ENCODE measurements at regions not wholly inside any gene's neighbourhood (a gene's known extent, or its start where the extent isn't known, plus 50 kb on each side); places are given as distances from the start of the nearest gene placed in this dataset.

GRCh38 chr7:85765698-85766298, 578.9 kb upstream of the SEMA3D start:
- no peak for DNase-seq (ENCODE audit: low read depth)
- H3K4me3 ChIP-seq (ENCODE audit: control insufficient read depth, low read depth, low read length): no peak overlapping the region
- TF ChIP-seq, protein P1, sequence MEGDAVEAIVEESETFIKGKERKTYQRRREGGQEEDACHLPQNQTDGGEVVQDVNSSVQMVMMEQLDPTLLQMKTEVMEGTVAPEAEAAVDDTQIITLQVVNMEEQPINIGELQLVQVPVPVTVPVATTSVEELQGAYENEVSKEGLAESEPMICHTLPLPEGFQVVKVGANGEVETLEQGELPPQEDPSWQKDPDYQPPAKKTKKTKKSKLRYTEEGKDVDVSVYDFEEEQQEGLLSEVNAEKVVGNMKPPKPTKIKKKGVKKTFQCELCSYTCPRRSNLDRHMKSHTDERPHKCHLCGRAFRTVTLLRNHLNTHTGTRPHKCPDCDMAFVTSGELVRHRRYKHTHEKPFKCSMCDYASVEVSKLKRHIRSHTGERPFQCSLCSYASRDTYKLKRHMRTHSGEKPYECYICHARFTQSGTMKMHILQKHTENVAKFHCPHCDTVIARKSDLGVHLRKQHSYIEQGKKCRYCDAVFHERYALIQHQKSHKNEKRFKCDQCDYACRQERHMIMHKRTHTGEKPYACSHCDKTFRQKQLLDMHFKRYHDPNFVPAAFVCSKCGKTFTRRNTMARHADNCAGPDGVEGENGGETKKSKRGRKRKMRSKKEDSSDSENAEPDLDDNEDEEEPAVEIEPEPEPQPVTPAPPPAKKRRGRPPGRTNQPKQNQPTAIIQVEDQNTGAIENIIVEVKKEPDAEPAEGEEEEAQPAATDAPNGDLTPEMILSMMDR (IDR thresholded peaks at IDR 0.05; ENCODE audit: control insufficient read depth, insufficient read depth, low read depth, low read length, missing control alignments): no peak

GRCh38 chr7:85764034-85764433, 577.2 kb upstream of the SEMA3D start:
- no peak overlapping the region for H3K4me3 ChIP-seq (ENCODE audit: control insufficient read depth, low read depth, low read length)
- DNase-seq (ENCODE audit: low read depth): no peak
- TF ChIP-seq, protein P1 (IDR thresholded peaks at IDR 0.05; ENCODE audit: control insufficient read depth, insufficient read depth, low read depth, low read length, missing control alignments): no peak

GRCh38 chr7:85757348-85757747, 570.5 kb upstream of the SEMA3D start:
- H3K4me3 ChIP-seq (ENCODE audit: control insufficient read depth, low read depth, low read length): no peak overlapping the region
- no peak for DNase-seq (ENCODE audit: low read depth)
- TF ChIP-seq, protein P1 (IDR thresholded peaks at IDR 0.05; ENCODE audit: control insufficient read depth, insufficient read depth, low read depth, low read length, missing control alignments): no peak

- peak; percentile 11 for DNase-seq (ENCODE audit: low read depth)
- TF ChIP-seq, protein P1 (IDR thresholded peaks at IDR 0.05; ENCODE audit: control insufficient read depth, insufficient read depth, low read depth, low read length, missing control alignments): peak; percentile 84
- no peak overlapping the region for H3K4me3 ChIP-seq (ENCODE audit: control insufficient read depth, low read depth, low read length)
These were observed 563.6 kb upstream of the SEMA3D start for GRCh38 chr7:85750454-85750949.

DNA sequence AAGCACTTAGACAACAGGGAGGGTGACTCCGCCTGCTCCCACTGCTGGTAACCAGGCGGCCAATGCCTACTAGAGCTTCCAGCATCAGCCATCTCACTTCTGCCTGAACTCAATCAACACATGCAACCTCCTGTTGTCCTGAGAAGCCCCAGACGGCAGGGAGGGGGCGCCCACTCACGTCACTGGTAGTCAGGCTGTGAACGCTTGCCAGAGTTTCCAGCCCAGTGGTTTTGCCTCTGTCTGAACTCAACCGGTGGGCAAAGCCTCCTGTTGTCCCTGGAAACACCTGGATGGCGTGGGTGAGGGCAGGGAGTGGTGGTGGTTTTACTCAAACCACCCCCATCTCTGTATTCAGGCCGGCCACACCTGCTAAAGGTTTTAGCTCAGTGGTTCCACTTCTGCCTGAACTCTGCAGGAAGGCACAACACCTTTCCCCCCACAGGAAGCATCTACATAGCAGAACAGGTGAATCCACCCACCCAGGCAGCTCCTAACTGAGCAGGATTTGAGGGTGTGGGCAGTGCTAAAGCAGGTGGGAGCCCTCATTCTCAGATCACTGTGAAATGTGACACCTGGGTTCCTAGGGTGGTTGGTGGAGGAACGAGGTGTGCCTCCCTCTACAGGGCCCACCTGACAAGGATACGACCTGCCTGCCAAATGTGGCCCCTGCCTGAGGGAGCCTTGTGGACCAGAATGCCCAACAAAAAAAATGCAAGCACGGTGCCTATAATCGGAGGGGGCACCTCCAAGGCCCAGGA, 563.0 kb upstream of the SEMA3D start:
- no peak for DNase-seq (ENCODE audit: low read depth)
- no peak overlapping the region for H3K4me3 ChIP-seq (ENCODE audit: control insufficient read depth, low read depth, low read length)
- TF ChIP-seq, protein P1 (IDR thresholded peaks at IDR 0.05; ENCODE audit: control insufficient read depth, insufficient read depth, low read depth, low read length, missing control alignments): peak; percentile 2

- H3K4me3 ChIP-seq (ENCODE audit: control insufficient read depth, low read depth, low read length): no peak overlapping the region
- TF ChIP-seq, protein P1 (IDR thresholded peaks at IDR 0.05; ENCODE audit: control insufficient read depth, insufficient read depth, low read depth, low read length, missing control alignments): no peak
- DNase-seq (ENCODE audit: low read depth): no peak
These were observed 562.0 kb upstream of the SEMA3D start for GRCh38 chr7:85748861-85749260.
